ENCODE measurements at regions not wholly inside any gene's neighbourhood (a gene's known extent, or its start where the extent isn't known, plus 50 kb on each side); places are given as distances from the start of the nearest gene placed in this dataset.
"Not testable (repeated sequence)": the region's sequence is repeated elsewhere in the genome, so short reads cannot be mapped to it uniquely, and the experiment has no call there.

GRCh38 chr5:2151301-2151888 lies 268.7 kb upstream of the IRX4 start:
- DNase-seq (ENCODE audit: low read depth in 2 of 2): not testable (repeated sequence)

- no peak for DNase-seq (ENCODE audit: low read depth in 2 of 2)
Measured at GRCh38 chr5:2149195-2149539, 266.4 kb upstream of the IRX4 start.

- DNase-seq (ENCODE audit: low read depth in 2 of 2): no peak
Measured at GRCh38 chr5:2148312-2149194, 265.8 kb upstream of the IRX4 start.

- DNase-seq (ENCODE audit: low read depth in 2 of 2): no peak
Measured at GRCh38 chr5:2147504-2148311, 265.0 kb upstream of the IRX4 start.

GRCh38 chr5:2143646-2144353 lies 261.1 kb upstream of the IRX4 start:
- no peak for DNase-seq (ENCODE audit: low read depth in 2 of 2)

GRCh38 chr5:2143088-2143487 lies 260.4 kb upstream of the IRX4 start:
- no peak for DNase-seq (ENCODE audit: low read depth in 2 of 2)

GRCh38 chr5:2142456-2142954 lies 259.8 kb upstream of the IRX4 start:
- DNase-seq (ENCODE audit: low read depth in 2 of 2): no peak

GRCh38 chr5:2141254-2142000 lies 258.7 kb upstream of the IRX4 start:
- no peak for DNase-seq (ENCODE audit: low read depth in 2 of 2)

GRCh38 chr5:2140501-2141175 lies 257.9 kb upstream of the IRX4 start:
- no peak for DNase-seq (ENCODE audit: low read depth in 2 of 2)

- no peak for DNase-seq (ENCODE audit: low read depth in 2 of 2)
Measured at GRCh38 chr5:2139478-2139877, 256.8 kb upstream of the IRX4 start.

GRCh38 chr5:2138896-2139295 lies 256.2 kb upstream of the IRX4 start:
- no peak for DNase-seq (ENCODE audit: low read depth in 2 of 2)

GRCh38 chr5:2137444-2138050 lies 254.8 kb upstream of the IRX4 start:
- DNase-seq (ENCODE audit: low read depth in 2 of 2): no peak

- no peak for DNase-seq (ENCODE audit: low read depth in 2 of 2)
Measured at GRCh38 chr5:2136728-2137333, 254.1 kb upstream of the IRX4 start.

- DNase-seq (ENCODE audit: low read depth in 2 of 2): no peak
Measured at GRCh38 chr5:2135833-2136232, 253.1 kb upstream of the IRX4 start.

GRCh38 chr5:2135354-2135753 lies 252.6 kb upstream of the IRX4 start:
- DNase-seq (ENCODE audit: low read depth in 2 of 2): no peak

- DNase-seq (ENCODE audit: low read depth in 2 of 2): peak in 1 of 2 donors; percentile 31
Measured at GRCh38 chr5:2134543-2135292, 252.0 kb upstream of the IRX4 start.

- no peak for DNase-seq (ENCODE audit: low read depth in 2 of 2)
Measured at GRCh38 chr5:2133936-2134335, 251.2 kb upstream of the IRX4 start.

GRCh38 chr5:2133080-2133479 lies 250.4 kb upstream of the IRX4 start:
- DNase-seq (ENCODE audit: low read depth in 2 of 2): no peak

GRCh38 chr5:2132497-2132847 lies 249.7 kb upstream of the IRX4 start:
- no peak for DNase-seq (ENCODE audit: low read depth in 2 of 2)

All from dermis microvascular lymphatic vessel endothelial cell (primary cell).